CD4-positive, alpha-beta T cell (primary cell): ENCODE measurements at regions not wholly inside any gene's neighbourhood (a gene's known extent, or its start where the extent isn't known, plus 50 kb on each side); places are given as distances from the start of the nearest gene placed in this dataset.
"Not testable (repeated sequence)": the region's sequence is repeated elsewhere in the genome, so short reads cannot be mapped to it uniquely, and the experiment has no call there.

ENCODE experiments used
- ATAC-seq: fragments of 200-7000 bp; cut with Tn5 transposase; one replicate; pipeline ENCODE4 v1.10.0; 2022; ENCODE audit warnings: mild to moderate bottlenecking; ENCODE audit not compliant: poor library complexity
- CTCF ChIA-PET: fragments of 350-600 bp; sonication (Branson Sonifier 250); formaldehyde crosslinking; loops from one replicate; lab custom pipeline; 2021; ENCODE audit warnings: antibody characterized with exemption, inconsistent platforms; lab: Charles Lee
- POLR2A ChIA-PET: fragments of 350-600 bp; sonication (Branson Sonifier 250); formaldehyde crosslinking; loops from one replicate; lab custom pipeline; 2021; ENCODE audit warnings: antibody characterized with exemption, inconsistent platforms; lab: Charles Lee
- DNase-seq, 14 experiments: peaks; one replicate each; pipeline ENCODE4 v3.0.0-alpha.2; 2013 to 2020; ENCODE audit warnings: mixed read lengths in 2 of 14
- H3K27ac ChIP-seq, 2 donors: one replicate each; pipeline versions ENCODE4 v1.5.1 to v1.7.0; 2013; ENCODE audit warnings: low read length in 2 of 2, low read depth in 1 of 2, mild to moderate bottlenecking in 1 of 2
- H3K27me3 ChIP-seq, 2 experiments: 1 replicate in 1 of 2; 2 replicates in 1 of 2; pipeline versions ENCODE4 v1.6.1 to v1.7.0; 2013; ENCODE audit warnings: low read length in 2 of 2, control low read depth in 1 of 2, mild to moderate bottlenecking in 1 of 2, moderate library complexity in 1 of 2; ENCODE audit not compliant: insufficient read depth in 2 of 2, control insufficient read depth in 1 of 2
- H3K36me3 ChIP-seq: one replicate; pipeline ENCODE4 v1.6.1; 2013; ENCODE audit warnings: low read length, control low read depth; ENCODE audit not compliant: insufficient read depth
- H3K4me1 ChIP-seq: one replicate; pipeline ENCODE4 v1.6.1; 2013; ENCODE audit warnings: low read length, control low read depth; ENCODE audit not compliant: insufficient read depth
- H3K4me3 ChIP-seq: one replicate; pipeline ENCODE4 v1.5.1; 2013; ENCODE audit warnings: mild to moderate bottlenecking, low read length, moderate library complexity
- H3K9me3 ChIP-seq, 2 experiments: 1 replicate in 1 of 2; 2 replicates in 1 of 2; pipeline versions ENCODE4 v1.6.1 to v1.7.0; 2013; ENCODE audit warnings: low read length in 2 of 2, mild to moderate bottlenecking in 2 of 2, control low read depth in 1 of 2, moderate library complexity in 1 of 2; ENCODE audit not compliant: control insufficient read depth in 1 of 2, insufficient read depth in 1 of 2
- H3K27ac Mint-ChIP-seq: one replicate; pipeline ENCODE4 v1.8.0; 2020; ENCODE audit warnings: mixed read lengths
- H3K27me3 Mint-ChIP-seq: one replicate; pipeline ENCODE4 v1.8.0; 2021; ENCODE audit warnings: mixed read lengths
- H3K36me3 Mint-ChIP-seq: one replicate; pipeline ENCODE4 v1.8.0; 2021; ENCODE audit warnings: low read depth, mixed read lengths
- H3K4me1 Mint-ChIP-seq: one replicate; pipeline ENCODE4 v1.8.0; 2021; ENCODE audit warnings: low read depth, mixed read lengths
- H3K4me3 Mint-ChIP-seq: one replicate; pipeline ENCODE4 v1.8.0; 2020; ENCODE audit warnings: mild to moderate bottlenecking, mixed read lengths
- H3K9me3 Mint-ChIP-seq: one replicate; pipeline ENCODE4 v1.8.0; 2020; ENCODE audit warnings: mixed read lengths
- intact Hi-C, 2 experiments: fragments of 100-400 bp; cut with DNase I in 1 of 2; cut with micrococcal nuclease in 1 of 2; formaldehyde crosslinking; loops; one replicate each; pipeline versions ENCODE4 v1.15.1 to v1.9.0; 2023 to 2025; cut with DNase I, micrococcal nuclease
- TF ChIP-seq, protein P1 (sequence below): fragments of 200-600 bp; IDR thresholded peaks from one replicate; pipeline ENCODE4 v1.8.0; 2022; ENCODE audit warnings: antibody characterized with exemption, mild to moderate bottlenecking

DNA sequence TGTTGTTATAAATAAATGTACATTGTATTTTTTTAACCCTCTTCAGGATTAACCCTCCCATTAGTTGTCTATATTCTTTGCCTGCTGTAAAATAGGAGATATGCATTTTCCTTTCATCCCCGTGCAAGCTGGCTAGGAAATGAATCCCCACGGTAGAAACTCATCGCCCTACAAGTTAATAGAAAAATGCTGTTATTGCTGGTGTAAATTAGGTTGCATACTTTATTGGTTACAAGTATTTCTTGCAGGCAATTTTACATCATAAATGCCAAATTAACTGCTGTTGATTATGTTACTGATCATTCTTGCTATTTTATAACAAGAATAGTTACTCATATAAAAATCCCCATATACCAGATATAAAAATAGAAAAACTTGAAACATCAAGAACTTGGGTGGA is 454.2 kb upstream of the KLF6 start:
- TF ChIP-seq, protein P1, sequence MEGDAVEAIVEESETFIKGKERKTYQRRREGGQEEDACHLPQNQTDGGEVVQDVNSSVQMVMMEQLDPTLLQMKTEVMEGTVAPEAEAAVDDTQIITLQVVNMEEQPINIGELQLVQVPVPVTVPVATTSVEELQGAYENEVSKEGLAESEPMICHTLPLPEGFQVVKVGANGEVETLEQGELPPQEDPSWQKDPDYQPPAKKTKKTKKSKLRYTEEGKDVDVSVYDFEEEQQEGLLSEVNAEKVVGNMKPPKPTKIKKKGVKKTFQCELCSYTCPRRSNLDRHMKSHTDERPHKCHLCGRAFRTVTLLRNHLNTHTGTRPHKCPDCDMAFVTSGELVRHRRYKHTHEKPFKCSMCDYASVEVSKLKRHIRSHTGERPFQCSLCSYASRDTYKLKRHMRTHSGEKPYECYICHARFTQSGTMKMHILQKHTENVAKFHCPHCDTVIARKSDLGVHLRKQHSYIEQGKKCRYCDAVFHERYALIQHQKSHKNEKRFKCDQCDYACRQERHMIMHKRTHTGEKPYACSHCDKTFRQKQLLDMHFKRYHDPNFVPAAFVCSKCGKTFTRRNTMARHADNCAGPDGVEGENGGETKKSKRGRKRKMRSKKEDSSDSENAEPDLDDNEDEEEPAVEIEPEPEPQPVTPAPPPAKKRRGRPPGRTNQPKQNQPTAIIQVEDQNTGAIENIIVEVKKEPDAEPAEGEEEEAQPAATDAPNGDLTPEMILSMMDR = no peak
- no peak overlapping the region for H3K27ac ChIP-seq
- H3K9me3 ChIP-seq = no peaks in the 10 kb centered on the region
- H3K9me3 Mint-ChIP-seq = peaks cover 5% of the 10 kb centered on the region
- no peaks in the 10 kb centered on the region for H3K27me3 ChIP-seq
- H3K27me3 Mint-ChIP-seq = no peaks in the 10 kb centered on the region
- no peak overlapping the region for H3K27ac Mint-ChIP-seq
- H3K4me1 ChIP-seq = no peaks in the 10 kb centered on the region
- no peaks in the 10 kb centered on the region for H3K36me3 ChIP-seq
- CTCF ChIA-PET = no interaction called here
- DNase-seq = no peak
- ATAC-seq = no peak
- H3K4me3 ChIP-seq = no peak overlapping the region
- no peaks in the 10 kb centered on the region for H3K36me3 Mint-ChIP-seq
- POLR2A ChIA-PET = no interaction called here
- no peak overlapping the region for H3K4me3 Mint-ChIP-seq
- intact Hi-C loops = no loop called here
- peaks cover 10% of the 10 kb centered on the region for H3K4me1 Mint-ChIP-seq

DNA sequence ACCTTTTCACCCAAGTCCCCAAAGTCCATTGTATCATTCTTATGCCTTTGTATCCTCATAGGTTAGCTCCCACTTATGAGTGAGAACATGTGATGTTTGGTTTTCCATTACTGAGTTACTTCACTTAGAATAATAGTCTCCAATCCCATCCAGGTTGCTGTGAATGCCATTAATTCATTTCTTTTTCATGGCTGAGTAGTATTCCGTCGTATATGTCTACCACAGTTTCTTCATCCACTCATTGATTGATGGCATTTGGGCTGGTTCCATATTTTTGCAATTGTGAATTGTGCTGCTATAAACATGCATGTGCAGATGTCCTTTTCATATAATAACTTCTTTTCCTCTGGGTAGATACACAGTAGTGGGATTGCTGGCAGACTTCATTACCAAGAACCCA is 451.9 kb upstream of the KLF6 start:
- DNase-seq, H3K4me1 Mint-ChIP-seq, H3K27ac Mint-ChIP-seq, H3K9me3 ChIP-seq, H3K27me3 Mint-ChIP-seq, CTCF ChIA-PET, ATAC-seq, H3K9me3 Mint-ChIP-seq, H3K4me1 ChIP-seq, H3K27ac ChIP-seq, H3K4me3 ChIP-seq, H3K36me3 Mint-ChIP-seq, H3K27me3 ChIP-seq, intact Hi-C loops, POLR2A ChIA-PET, H3K36me3 ChIP-seq, H3K4me3 Mint-ChIP-seq: not testable (repeated sequence)

DNA sequence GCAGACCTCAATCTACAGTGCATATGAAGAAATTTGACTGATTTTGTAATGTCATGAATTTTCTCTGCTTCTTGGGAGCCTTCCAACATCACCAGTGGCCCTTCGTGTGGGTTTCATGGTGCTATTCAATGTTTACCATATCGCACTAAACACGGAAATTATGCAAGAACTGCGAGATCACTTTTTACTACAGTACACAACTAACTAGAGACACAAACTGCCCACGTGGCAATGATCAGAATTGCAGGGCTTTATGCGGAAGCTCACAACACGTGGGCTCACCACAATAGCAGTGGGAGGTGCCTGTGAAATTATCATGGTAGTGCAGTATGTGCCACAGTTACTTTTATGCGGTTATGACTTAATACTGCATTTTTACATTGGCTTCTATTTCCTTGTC is 449.7 kb upstream of the KLF6 start:
- Histone ChIP-seq H3K27me3 (no peaks in the 10 kb centered on the region), H3K27ac (no peak overlapping the region), H3K9me3 (no peaks in the 10 kb centered on the region), H3K4me1 (no peaks in the 10 kb centered on the region), H3K4me3 (no peak overlapping the region), H3K36me3 (no peaks in the 10 kb centered on the region)
- H3K27me3 Mint-ChIP-seq = no peaks in the 10 kb centered on the region
- POLR2A ChIA-PET = interaction anchor here (0.7 to 1.1 kb wide), 3 partner anchors 254 to 449 kb away, joined by 3 to 4 read pairs (median 3); partner anchors contain the start of gene KLF6
- no peak overlapping the region for H3K27ac Mint-ChIP-seq
- H3K9me3 Mint-ChIP-seq = peaks cover 5% of the 10 kb centered on the region
- CTCF ChIA-PET = no interaction called here
- TF ChIP-seq, protein P1 = no peak
- DNase-seq = peak in 10 of 14 experiments; percentile 0 to 87 (median 14)
- no peak overlapping the region for H3K4me3 Mint-ChIP-seq
- peak; percentile 79 for ATAC-seq
- H3K36me3 Mint-ChIP-seq = no peaks in the 10 kb centered on the region
- H3K4me1 Mint-ChIP-seq = peaks cover 3% of the 10 kb centered on the region
- intact Hi-C loops = no loop called here

DNA sequence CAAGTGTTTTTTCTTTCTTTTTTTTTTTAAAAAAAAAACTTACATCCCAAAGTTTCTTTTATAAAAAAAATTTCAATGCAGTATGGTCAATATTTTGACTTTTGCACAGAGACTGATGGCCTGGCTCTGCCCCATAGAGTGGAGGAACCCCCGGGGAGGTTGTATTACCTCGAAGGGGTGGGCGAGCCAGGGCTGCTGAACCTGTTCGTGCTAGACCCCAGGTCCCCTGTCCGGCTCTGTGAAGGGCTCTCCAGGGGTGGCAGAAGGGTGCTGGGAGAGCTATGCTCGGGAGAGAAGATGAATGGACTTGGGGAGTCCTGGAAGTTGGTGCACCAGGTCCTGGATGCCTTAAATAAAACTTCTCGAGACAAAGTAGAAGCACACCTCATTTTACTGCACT is 446.4 kb upstream of the KLF6 start:
- H3K9me3 Mint-ChIP-seq = no peaks in the 10 kb centered on the region
- peaks cover 3% of the 10 kb centered on the region for H3K4me1 Mint-ChIP-seq
- H3K4me3 Mint-ChIP-seq = no peak overlapping the region
- no peak overlapping the region for H3K4me3 ChIP-seq
- ChIA-PET CTCF (no interaction called here), POLR2A (interaction anchor here (0.6 kb wide), 1 partner anchor 317 kb away, joined by 3 read pairs; no protein-coding TSS in a partner anchor)
- TF ChIP-seq, protein P1 = no peak
- DNase-seq (no peak), ATAC-seq (no peak)
- no peak overlapping the region for H3K27ac ChIP-seq
- no peaks in the 10 kb centered on the region for H3K4me1 ChIP-seq
- H3K9me3 ChIP-seq = no peaks in the 10 kb centered on the region
- H3K36me3 ChIP-seq = no peaks in the 10 kb centered on the region
- H3K27me3 Mint-ChIP-seq = no peaks in the 10 kb centered on the region
- no peak overlapping the region for H3K27ac Mint-ChIP-seq
- intact Hi-C loops = no loop called here
- no peaks in the 10 kb centered on the region for H3K27me3 ChIP-seq
- no peaks in the 10 kb centered on the region for H3K36me3 Mint-ChIP-seq
